HG03064 (cell line): ENCODE measurements at regions not wholly inside any gene's neighbourhood (a gene's known extent, or its start where the extent isn't known, plus 50 kb on each side); places are given as distances from the start of the nearest gene placed in this dataset.
"Not testable (repeated sequence)": the region's sequence is repeated elsewhere in the genome, so short reads cannot be mapped to it uniquely, and the experiment has no call there.

Experiments used
- ATAC-seq: cut with Tn5 transposase; IDR thresholded peaks from one replicate; pipeline ENCODE4 v1.9.1; 2021; ENCODE audit warnings: low read depth; ENCODE audit not compliant: unreplicated experiment

DNA sequence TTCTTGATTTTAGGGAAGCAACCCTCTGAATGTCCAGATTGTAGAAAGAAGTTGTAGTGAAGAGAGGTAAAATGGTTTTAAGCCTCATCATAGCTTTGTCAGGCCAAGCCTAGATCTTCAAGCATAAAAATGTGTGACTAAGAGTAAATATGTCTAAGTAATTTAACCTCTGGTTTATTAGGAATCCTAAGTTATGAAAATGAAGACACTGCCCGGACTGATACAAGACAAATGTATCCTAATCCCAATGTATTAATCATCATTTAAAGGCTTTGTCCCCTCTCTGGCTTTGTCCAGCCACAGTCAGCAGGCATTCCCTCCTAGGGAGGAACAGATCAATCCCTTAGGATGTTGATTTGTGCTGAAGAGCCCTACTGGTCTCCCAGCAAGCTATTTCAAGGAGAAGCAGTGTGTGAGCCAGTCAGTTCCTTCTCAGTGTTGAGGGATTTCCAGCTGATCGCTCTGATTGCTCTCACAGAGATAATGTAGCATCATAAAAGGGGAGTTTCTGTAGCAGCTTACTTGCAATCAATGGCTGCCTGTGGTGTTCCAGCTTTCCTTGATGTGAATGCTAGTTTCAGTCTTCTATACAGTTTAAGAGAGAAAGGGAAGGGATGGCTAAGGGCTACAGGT, 796.1 kb downstream of the EPHA4 start:
- ATAC-seq, result no peak

DNA sequence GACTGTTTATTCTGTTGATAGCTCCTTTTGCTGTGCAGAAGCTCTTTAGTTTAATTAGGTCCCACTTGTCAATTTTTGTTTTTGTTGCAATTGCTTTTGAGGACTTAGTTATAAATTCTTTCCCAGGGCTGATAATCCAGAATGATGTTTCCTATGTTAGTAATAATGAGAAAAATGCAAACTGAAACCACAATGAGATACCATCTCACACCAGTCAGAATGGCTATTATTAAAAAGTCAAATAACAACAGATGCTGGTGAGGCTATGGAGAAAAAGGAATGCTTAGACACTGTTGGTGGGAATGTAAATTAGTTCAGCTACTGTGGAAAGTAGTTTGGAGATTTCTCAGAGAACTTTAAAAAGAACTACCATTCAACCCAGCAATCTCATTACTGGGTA, 793.0 kb downstream of the EPHA4 start:
- ATAC-seq, result not testable (repeated sequence)

DNA sequence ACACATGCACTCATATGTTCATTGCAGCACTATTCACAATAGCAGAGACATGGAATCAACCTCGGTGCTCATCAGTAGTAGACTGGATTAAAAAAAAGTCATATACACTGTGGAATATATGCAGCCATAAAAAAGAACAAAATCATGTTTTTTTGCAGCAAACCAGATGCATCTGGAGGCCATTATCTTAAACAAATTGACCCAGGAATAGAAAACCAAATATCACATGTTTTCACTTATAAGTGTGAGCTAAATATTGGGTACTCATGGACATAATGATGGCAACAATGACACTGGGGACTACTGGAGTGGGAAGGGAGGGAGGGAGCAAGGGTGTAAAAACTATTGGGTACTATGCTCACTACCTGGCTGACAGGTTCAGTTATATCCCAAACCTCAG, 792.6 kb downstream of the EPHA4 start:
- no peak for ATAC-seq

DNA sequence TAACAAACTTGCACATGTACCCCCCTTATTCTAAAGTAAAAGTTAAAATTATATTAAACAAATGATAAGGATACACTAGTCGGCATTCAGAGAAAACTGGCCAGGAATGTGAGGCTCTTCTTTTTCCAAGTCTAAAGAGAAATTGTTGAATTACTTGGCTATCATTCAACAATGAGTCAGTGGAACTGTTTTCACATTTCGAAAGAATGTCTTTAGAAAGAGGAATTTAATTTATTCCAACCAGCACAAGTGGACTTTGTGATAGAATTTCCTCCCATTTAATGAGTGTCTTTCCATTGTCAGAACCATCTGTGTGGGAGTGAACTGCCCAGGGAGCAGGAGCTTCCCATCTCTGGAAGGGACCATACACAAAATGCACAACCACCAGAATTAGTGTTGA, 792.2 kb downstream of the EPHA4 start:
- no peak for ATAC-seq

DNA sequence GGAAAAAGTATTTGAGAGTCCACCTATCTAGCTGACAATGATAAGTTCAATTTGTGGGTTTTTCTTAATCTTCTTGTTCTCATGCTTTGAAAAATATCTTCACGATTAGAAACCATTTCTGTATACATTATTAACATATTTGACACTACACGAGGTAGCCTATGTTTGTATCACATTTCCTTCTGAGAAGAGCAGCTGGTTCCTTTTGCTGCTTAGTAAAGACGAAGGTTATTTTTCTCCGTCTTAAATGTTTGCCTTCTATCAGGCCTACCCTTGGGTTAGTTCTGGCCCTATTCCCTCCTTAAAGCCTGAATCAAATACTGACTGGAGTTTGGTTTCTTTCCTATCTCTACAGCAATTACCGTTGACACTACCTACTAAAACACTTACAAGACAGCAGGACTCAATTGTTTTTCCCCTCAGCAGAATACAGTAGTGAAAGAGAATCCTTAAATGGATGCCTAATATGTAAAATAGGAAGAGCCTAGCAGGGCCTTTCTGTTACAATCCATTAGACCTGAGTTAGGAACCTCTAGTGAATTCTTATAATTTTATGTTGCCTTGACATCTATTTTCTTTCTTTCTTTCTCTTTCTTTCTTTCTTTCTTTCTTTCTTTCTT, 790.4 kb downstream of the EPHA4 start:
- ATAC-seq, result no peak

DNA sequence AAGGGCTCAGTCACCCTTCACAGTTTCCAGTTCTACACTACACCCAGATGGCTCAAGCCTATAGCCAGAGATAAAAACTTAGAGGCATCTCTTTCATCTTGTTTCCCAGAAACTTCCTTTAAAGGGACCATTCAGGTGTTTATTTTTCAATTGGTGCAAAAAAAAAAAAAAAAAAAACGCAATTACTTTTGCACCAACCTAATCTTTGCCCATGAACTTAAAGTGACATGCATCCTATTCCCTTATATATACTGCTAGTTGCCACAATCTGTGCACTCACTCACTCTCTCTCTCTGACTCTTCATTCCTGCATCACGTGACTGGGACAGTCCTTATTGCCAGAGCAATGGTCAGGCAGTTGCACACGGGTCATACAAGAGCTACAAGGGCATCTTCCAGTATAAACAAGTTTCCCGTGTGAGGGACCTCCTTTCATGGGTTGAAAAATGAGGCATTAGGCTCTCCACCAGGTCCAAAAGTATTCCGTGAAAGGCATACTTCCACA, 789.4 kb downstream of the EPHA4 start:
- no peak for ATAC-seq

DNA sequence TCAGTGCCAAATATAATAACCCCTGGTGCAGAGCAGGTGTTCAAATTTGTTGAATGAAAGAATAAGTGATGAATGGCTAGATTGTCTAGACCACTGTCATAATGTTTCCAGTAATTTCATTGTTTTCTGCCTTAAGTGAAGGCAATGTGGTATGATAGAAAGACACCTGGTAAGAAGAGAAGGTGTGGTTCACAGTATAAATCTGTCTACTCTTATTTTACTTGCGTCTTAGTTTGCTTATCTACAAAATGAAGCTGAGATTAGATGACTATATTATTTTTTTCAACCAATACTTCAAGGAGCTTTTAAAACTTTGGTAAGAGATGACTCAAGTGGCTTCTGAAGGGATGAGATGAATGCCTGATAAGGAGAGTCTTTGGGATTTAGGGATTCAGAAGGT, 788.4 kb downstream of the EPHA4 start:
- no peak for ATAC-seq

DNA sequence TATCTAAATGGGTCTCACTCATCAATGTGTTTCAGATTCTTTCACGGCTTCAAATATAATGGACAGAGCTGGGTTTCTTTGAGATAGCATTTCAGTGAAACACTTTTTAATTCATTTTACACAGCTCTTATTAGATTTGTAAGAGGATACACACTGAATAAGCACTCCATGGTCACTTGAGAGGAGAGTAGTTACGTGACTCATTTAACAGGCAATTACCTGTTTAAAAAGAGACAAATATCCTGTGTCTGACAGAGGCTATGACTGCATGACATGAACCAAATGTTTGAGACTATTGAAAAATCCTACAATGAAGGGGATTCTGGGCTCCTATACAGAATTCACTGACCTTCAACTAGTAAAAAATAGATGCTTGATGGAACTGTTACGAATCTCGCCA, 786.9 kb downstream of the EPHA4 start:
- no peak for ATAC-seq

DNA sequence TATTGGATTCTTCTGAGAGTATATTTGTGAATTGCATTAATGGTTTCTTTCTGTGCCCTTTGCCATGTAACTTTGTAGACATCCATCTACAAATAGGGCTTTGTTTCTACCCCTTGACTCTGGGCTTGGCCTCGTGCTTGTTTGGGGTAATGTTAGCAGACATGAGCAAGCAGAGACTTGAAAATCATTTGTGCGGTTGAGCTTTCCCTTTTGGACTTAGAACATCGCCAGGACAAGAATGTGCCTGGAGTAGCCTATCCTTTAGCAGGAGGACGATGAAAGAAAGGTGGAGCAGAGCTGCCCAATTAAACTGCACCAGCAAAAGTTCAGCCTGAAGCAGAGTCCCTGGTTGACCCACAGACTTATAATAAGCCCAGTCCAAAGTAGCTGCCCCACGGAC, 785.9 kb downstream of the EPHA4 start:
- no peak for ATAC-seq

DNA sequence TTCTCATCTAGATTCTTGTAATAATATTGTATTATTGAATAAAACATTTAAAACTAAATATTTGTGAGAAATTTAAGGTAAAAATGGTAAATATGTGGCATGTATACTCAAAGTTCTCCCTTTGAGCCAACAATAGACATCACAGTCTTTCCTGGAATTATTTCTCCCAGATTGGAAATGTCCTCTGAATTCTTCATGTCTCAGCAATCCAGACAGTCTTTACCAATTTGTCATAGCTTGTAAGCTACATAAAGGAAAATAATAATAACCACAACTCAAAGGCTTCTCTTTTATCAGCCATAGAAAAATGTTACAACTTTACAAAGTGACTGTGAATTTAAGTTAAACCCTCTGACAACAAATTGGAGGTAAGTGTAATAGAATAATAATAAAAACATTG, 784.9 kb downstream of the EPHA4 start:
- ATAC-seq, result no peak

DNA sequence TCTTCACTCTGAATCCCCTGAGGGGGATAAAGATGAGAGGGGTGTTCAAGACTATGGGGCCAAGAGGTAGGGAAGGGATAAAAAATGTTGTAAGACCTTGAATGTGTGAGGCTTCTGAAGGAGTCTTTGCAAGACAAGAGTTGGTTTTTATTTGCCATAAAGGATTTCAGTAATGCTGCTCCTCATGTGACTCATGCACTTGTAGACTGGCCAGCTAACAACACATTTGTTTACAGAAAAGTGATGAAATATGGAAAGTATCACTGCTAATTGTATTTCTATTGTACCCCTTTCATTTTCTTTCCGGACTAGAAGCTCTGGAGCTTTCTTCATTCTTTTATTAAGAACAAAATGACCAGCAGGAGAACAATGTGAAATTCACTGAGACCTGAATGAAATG, 782.1 kb downstream of the EPHA4 start:
- ATAC-seq, result no peak

DNA sequence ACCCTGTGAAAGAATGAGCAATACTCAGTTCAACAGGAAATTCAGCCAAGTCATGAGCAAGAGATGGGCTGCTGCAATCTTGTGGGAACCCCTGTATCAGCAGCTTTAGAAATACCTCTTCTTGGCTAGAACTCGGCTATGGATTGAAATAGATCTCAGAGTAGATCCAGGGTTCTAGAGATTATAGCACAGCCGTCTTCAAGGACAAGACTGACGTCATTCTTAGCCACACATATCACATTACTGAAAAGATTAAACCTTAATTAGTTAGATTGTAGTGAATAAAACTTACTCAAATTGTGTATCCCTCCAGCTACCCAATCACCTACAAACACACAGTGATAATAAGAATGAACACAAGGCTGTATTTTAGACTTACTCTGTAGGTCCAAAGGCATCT, 776.4 kb downstream of the EPHA4 start:
- ATAC-seq, result no peak

DNA sequence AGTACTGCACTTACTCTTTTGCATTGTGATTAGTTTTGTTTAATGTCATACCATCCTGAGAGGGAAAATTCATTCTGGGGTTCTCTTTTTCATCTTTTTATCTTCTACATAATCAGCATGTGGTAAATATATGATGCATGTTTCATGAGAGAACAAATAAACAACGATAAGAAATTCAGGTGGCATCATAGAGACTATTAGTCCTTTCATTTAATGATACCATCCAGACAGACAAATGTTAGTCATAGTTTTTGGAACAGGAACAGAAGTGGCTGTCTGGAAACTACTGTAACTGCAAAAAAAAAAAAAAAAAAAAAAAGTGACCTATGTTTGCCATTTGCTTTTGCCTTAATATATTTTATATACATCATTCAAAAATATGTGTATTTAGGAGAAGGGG, 761.0 kb downstream of the EPHA4 start:
- no peak for ATAC-seq

DNA sequence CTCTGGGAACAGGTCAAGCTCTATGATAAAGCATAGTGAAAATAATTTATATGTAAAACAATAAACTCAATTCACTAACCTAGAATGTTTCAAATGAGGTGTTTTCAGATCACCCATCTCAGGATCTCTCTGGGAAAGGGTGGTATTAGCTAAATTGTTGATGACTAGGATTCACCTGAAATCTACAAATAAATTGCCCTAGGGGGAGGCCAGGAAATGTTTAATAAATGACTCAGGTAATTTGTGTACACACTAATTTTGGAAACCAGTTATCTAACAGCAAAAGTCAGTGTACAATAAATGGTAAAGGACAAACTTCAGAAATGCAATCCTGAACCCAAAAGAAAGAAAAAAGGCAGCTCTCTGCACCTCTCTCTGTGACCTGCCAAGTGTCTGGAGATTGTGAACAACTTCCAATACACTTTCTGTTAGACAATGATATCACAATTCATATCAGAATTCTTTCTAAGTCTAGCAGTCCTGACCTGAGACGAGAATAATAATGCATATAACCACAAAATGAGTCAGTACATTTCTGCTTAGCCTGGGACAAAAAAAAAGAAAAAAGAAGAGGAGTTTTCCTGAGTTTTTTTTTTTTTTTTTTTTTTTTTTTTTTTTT, 760.0 kb downstream of the EPHA4 start:
- no peak for ATAC-seq

DNA sequence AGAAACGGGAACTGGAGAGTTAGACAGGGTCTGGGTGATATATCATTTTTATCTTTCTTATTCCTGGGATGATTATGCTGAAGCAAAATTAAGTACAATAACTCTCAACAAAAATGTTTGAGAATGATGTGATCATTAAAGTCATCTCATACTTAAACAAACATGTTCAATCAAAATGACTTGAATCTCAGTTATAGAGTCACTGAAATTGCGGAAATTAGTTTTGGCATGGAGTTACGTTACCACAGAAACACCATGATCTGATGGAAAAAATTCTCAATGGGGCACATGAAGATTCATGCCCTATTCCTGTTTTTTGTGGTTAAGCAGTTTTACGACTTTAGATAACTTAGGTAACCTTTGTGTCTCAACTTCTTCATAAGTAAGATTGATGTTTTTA, 757.7 kb downstream of the EPHA4 start:
- ATAC-seq, result no peak

DNA sequence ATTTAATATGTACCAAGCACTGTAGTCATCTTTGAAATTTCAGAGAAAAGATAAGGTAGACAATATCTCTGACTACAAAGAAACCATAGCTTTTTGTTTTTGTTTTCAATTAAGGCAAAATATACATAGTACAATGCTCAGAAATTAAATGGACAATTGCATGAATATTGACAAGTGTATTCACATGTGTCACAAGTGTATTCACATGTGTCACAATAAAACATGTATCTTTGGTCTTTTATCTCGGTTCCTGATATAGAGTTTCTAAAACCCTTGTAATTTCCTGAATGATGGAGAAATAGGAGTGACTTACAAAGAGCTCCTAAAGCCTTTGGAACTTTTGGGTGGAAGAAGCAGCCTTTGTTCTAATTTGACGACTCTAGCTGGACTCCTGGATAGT, 756.4 kb downstream of the EPHA4 start:
- no peak for ATAC-seq

DNA sequence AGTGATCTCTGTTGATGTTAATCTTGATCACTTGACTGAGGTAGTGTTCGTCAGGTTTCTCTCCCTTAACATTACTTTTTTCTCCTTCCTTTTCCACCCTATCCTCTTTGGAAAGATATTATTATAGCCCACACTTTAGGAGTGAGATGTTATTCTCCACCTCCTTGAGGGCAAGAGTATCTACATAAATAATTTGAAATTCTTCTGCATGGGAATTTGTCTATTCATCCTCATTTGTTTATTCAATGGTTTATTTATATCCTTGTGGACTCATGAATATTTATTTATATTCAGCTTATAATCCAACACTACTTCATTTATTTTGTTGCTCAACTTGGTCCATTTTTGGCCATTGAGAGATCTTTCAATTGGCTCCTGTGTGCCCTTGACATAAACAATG, 750.4 kb downstream of the EPHA4 start:
- no peak for ATAC-seq

DNA sequence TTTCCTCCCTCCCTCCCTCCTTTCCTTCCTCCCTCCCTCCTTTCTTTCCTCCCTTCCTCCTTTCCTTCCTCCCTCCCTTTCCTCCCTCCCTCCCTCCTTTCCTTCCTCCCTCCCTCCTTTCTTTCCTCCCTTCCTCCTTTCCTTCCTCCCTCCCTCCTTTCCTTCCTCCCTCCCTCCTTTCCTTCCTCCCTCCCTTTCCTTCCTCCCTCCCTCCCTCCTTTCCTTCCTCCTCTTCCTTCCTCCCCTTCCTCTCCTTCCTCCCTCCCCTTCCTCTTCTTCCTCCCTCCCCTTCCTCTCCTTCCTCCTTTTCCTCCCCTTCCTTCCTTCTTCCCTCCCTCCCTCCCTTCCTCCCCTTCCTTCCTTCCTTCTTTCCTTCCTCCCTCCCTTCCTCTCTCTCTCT, 748.5 kb downstream of the EPHA4 start:
- ATAC-seq, result not testable (repeated sequence)

DNA sequence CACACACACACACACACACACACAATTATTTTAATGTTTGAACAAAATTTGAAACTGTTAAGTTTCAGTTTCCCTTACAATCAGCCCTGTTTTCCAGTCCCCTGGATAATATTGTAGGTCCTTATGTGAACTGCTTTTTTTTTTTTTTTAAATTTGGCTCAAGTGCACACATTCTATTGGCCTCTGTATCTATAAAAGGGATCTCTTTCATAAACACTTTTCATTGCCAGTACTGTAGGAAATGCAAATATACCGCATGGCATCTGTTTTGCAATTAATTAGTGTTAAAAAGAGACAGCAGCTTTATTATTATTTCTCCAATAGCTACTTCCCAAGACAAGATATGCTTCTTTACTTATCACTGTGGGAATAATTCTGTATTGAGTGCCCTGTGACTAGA, 738.7 kb downstream of the EPHA4 start:
- no peak for ATAC-seq

DNA sequence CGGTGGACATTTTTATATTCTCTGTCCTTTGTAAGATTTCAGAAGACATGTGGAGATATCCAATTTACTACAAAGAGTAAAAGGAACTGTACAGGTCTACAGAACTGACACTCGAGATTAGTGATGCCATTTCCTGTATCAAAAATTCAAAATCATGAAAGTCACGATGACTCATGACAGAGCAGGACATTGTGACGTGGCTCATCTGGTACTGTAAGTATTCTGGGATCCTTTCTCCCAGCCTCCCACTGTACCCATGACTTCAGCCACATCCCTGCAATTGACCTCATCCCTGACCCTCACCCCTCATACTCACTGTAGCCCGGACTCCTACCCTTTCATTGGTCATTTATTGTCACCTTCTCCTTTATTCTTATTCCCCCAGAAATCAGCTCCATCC, 736.5 kb downstream of the EPHA4 start:
- no peak for ATAC-seq

DNA sequence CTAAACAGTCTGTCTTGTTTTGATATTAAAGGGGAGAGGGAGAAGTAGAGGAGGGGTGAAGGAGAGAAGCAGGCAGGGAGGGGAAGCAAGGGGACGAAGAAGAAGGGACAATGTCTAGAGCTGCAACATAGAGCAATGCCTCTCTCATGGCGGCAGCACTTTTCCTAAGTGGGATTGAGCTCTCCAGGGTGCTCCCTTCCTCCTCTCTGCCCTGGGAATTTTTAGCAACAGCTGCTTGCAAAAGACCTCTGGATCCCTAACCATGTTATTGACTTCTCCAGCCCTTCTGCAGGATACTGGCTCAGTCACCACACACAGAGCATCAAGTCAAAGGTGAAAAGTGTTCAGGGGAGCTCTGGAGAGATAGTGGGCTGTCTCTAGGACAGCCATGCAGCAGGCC, 734.9 kb downstream of the EPHA4 start:
- ATAC-seq, result no peak
